Testis (tissue), 2 donors: ENCODE measurements at regions not wholly inside any gene's neighbourhood (a gene's known extent, or its start where the extent isn't known, plus 50 kb on each side); places are given as distances from the start of the nearest gene placed in this dataset.

Experiments
- DNase-seq: peaks from one replicate; pipeline ENCODE4 v3.0.0-alpha.2; 2019
- H3K27ac ChIP-seq, 2 donors: fragments of 200-600 bp; sonication (generic); one replicate each; pipeline ENCODE4 v1.5.1; 2019
- H3K27me3 ChIP-seq: fragments of 200-600 bp; sonication (generic); one replicate; pipeline ENCODE4 v1.5.1; 2019
- H3K36me3 ChIP-seq: fragments of 200-600 bp; sonication (generic); one replicate; pipeline ENCODE4 v1.5.1; 2017; ENCODE audit warnings: low read depth; ENCODE audit errors: missing control alignments
- H3K4me1 ChIP-seq: fragments of 200-600 bp; sonication (generic); one replicate; pipeline ENCODE4 v1.5.1; 2019
- H3K4me3 ChIP-seq, 2 donors: fragments of 200-600 bp; sonication (generic); one replicate each; pipeline ENCODE4 v1.5.1; 2017 to 2019
- H3K9me3 ChIP-seq: fragments of 200-600 bp; sonication (generic); one replicate; pipeline ENCODE4 v1.5.1; 2017
- CTCF ChIP-seq, 3 experiments: fragments of 450-650 bp in 2 of 3; fragments of 200-600 bp in 1 of 3; sonication (generic) in 1 of 3; IDR thresholded peaks; one replicate each; pipeline ENCODE4 v1.5.1; 2016 to 2019; ENCODE audit warnings: antibody characterized with exemption in 3 of 3, mild to moderate bottlenecking in 2 of 3, moderate library complexity in 1 of 3
- POLR2A ChIP-seq: fragments of 450-650 bp; IDR thresholded peaks from one replicate; pipeline ENCODE4 v1.6.1; 2017; ENCODE audit warnings: antibody characterized with exemption, mild to moderate bottlenecking, moderate library complexity
- WGBS, 2 donors: methylation state at CpG; one replicate each; pipeline ENCODE4 v1.1.5; 2018; 5-methylcytosine and 5-hydroxymethylcytosine counted together
- intact Hi-C: fragments of 100-400 bp; cut with DNase I; formaldehyde crosslinking; loops from one replicate; pipeline ENCODE4 v1.15.1; 2023; ENCODE audit warnings: low total_unique reads

GRCh38 chrX:150150076-150150779 lies 211.9 kb upstream of the EOLA2 start:
- H3K27ac ChIP-seq = no peak overlapping the region

GRCh38 chrX:150150780-150151125 lies 212.4 kb upstream of the MAMLD1 start:
- intact Hi-C loops = no loop called here
- Histone ChIP-seq H3K27me3 (no peaks in the 10 kb centered on the region), H3K4me3 (no peak overlapping the region), H3K4me1 (no peaks in the 10 kb centered on the region), H3K36me3 (no peaks in the 10 kb centered on the region), H3K27ac (no peak overlapping the region), H3K9me3 (no peaks in the 10 kb centered on the region)
- TF ChIP-seq CTCF (IDR thresholded peaks at IDR 0.05) (no peak), POLR2A (no peak)
- DNase-seq = no peak
- WGBS, 2 donors = 100% methylated on average over 2 of the region's 2 CpGs; no CpG with 5 or more reads in 1 of the 2 donors

More at GRCh38 chrX:150150076-150150779, 211.9 kb upstream of the EOLA2 start:
- Histone ChIP-seq H3K36me3 (no peaks in the 10 kb centered on the region), H3K9me3 (no peaks in the 10 kb centered on the region), H3K4me1 (no peaks in the 10 kb centered on the region), H3K4me3 (no peak overlapping the region), H3K27me3 (no peaks in the 10 kb centered on the region)
- TF ChIP-seq CTCF (IDR thresholded peaks at IDR 0.05) = no peak
- no peak for TF ChIP-seq POLR2A
- 77 to 88% methylated on average over 1 to 2 of the region's 4 CpGs for WGBS, 2 donors
- intact Hi-C loops = no loop called here
- DNase-seq = no peak

GRCh38 chrX:150152036-150152435 lies 211.1 kb upstream of the MAMLD1 start:
- Histone ChIP-seq H3K27me3 (no peaks in the 10 kb centered on the region), H3K36me3 (no peaks in the 10 kb centered on the region), H3K9me3 (no peaks in the 10 kb centered on the region), H3K4me3 (no peak overlapping the region), H3K27ac (no peak overlapping the region), H3K4me1 (no peaks in the 10 kb centered on the region)
- intact Hi-C loops = no loop called here
- TF ChIP-seq POLR2A (no peak), CTCF (IDR thresholded peaks at IDR 0.05) (no peak)
- DNase-seq = no peak
- WGBS, 2 donors = 90 to 93% methylated on average over 3 to 4 of the region's 4 CpGs

- intact Hi-C loops = no loop called here
- Histone ChIP-seq H3K27ac (no peak overlapping the region), H3K4me3 (no peak overlapping the region), H3K36me3 (no peaks in the 10 kb centered on the region), H3K4me1 (no peaks in the 10 kb centered on the region), H3K9me3 (no peaks in the 10 kb centered on the region), H3K27me3 (no peaks in the 10 kb centered on the region)
- DNase-seq = no peak
- 80% methylated on average over 2 of the region's 2 CpGs; no CpG with 5 or more reads in 1 of the 2 donors for WGBS, 2 donors
- TF ChIP-seq CTCF (IDR thresholded peaks at IDR 0.05) (no peak), POLR2A (no peak)
These were observed 210.6 kb upstream of the MAMLD1 start for GRCh38 chrX:150152546-150152945.

- intact Hi-C loops = no loop called here
- WGBS, 2 donors = 43 to 61% methylated on average over 2 to 5 of the region's 5 CpGs
These were observed 207.6 kb upstream of the MAMLD1 start for GRCh38 chrX:150155436-150156035.

More at GRCh38 chrX:150155436-150156035, 207.6 kb upstream of the MAMLD1 start:
- no peak for DNase-seq
- TF ChIP-seq CTCF (IDR thresholded peaks at IDR 0.05) (no peak), POLR2A (no peak)
- no peaks in the 10 kb centered on the region for H3K9me3 ChIP-seq
- no peak overlapping the region for H3K27ac ChIP-seq
- H3K27me3 ChIP-seq = no peaks in the 10 kb centered on the region
- H3K36me3 ChIP-seq = no peaks in the 10 kb centered on the region
- H3K4me1 ChIP-seq = no peaks in the 10 kb centered on the region
- no peak overlapping the region for H3K4me3 ChIP-seq
